SH-SY5Y (cell line): ENCODE measurements at regions not wholly inside any gene's neighbourhood (a gene's known extent, or its start where the extent isn't known, plus 50 kb on each side); places are given as distances from the start of the nearest gene placed in this dataset.

Experiments used
- GATA2 ChIP-seq: IDR thresholded peaks from 2 replicates; pipeline ENCODE4 v1.6.1; 2011; ENCODE audit warnings: mild to moderate bottlenecking, low read depth, low read length
- GATA3 ChIP-seq: IDR thresholded peaks from 2 replicates; pipeline ENCODE4 v1.6.1; 2011; ENCODE audit warnings: low read depth, mild to moderate bottlenecking, low read length, moderate library complexity

DNA sequence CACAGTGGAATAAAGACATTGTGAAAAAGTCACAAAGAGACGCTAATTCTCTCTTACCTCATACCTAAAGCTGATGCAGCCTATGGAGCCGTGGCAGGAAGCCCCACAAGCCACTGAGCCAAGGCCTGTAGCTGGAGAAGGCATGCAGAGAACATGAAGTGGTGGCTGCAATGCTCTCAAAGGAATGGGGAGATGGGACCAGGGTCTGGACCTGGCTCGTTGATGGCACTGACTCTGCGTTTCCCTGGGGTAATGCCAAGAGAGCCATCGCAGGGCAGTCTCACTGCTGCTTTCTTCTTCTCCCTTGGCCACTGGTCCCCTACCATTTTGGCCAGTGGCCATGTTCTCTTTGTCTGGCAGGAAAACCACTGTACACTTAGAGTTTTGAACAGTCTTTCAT, 329.9 kb upstream of the ZMIZ1 start:
- TF ChIP-seq GATA3 (no peak), GATA2 (no peak)
